Stimulated activated CD4-positive, alpha-beta T cell treated with anti-CD3 and anti-CD28 coated beads, Interleukin-4, amount 100 ng/mL, for 24 hours (primary cell): ENCODE measurements at regions not wholly inside any gene's neighbourhood (a gene's known extent, or its start where the extent isn't known, plus 50 kb on each side); places are given as distances from the start of the nearest gene placed in this dataset.

Experiments used
- DNase-seq: peaks from one replicate; pipeline ENCODE4 v3.0.0-alpha.2; 2020

DNA sequence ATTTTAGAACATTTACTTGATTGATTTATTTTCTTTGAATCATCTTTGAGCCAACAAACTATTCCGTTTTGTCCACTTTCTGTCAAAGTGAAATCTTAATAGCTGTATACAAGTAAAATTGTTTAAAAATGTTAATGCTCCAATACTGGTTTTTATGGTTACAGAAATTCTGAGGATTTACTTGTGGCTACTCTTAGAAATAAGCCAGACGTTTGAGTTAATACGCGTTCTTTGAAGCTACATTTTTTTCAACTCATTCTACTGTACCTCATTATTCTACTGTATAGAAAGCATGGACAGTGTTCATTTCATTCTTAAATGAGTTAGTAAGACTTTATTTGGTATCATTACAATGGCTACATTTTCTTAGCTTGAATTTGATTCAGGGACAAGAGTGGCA lies 996.2 kb upstream of the FLRT2 start:
- DNase-seq, result no peak

DNA sequence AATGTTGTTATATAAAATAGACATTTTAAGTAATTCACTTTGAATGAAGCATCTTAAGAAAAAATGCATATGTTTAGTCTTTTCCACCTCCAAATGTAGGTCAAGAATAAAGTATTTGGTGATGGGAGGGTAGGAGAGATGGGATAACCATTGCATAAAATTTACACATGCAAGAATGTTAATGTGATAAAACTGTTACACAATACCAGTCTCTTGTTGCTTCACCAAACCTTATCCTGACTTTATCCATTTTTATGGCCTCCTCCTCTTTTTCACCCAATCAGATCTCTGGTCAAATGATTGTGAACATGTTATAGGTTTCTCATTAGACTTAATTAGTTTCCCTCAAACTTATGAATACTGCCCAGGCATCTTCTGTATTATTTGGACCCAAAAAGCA lies 994.5 kb upstream of the FLRT2 start:
- no peak for DNase-seq

DNA sequence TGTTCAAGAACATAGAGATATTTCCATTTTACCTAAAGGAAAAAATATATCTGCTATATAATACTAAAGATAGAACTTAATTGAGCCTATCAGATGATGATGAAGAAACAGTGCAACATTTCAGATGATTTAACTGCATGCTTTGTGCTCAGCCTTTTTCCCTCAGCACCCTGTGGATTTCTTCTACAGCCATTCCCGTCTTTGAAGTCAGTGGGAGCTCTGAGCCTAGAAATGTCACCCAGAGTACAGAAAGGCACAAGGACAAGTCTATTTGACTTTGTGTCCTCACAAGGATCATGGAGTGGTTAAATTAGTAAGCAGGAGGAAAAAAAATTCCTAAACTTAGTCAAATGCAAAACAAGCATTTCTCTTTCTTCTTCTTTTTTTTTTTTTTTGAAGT lies 994.0 kb upstream of the FLRT2 start:
- no peak for DNase-seq

DNA sequence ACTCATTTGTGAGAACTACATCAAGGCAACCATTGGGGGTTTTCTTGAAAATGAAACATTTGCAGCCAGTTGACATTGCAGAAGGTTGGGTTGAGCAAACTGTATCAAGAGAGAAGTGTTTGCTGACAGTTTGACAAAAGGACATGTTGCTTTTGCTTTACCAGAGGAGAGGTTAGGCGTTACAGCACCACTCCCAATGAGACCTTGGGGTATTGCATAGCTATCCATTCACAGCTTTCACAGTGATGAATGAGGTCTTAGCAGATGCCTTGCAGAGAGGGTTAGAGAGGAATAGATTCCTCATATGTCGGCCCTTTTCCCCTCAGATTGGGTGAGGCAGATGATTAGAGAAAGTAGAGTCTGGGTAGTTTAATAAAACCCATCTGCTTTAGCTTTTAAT lies 988.9 kb upstream of the FLRT2 start:
- DNase-seq, result no peak

DNA sequence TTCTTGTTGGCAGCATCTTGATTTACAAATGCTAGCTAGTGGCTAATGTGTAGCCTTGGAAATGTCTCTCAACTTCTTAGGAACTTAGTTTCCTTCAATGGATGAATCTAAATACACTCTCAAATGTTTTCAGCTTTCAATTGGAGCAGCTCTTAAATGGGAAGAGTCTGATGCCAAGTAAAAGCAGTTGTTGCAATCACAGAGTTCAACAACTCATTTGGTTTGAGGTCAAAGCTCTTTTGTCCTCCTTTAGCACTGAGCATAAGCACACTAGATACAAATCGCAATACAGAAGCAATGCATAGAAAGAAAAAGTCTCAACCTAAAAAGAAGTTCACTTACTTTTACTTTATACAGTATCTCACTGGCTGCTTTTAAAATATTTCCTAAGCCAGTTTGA lies 986.1 kb upstream of the FLRT2 start:
- DNase-seq, result no peak

DNA sequence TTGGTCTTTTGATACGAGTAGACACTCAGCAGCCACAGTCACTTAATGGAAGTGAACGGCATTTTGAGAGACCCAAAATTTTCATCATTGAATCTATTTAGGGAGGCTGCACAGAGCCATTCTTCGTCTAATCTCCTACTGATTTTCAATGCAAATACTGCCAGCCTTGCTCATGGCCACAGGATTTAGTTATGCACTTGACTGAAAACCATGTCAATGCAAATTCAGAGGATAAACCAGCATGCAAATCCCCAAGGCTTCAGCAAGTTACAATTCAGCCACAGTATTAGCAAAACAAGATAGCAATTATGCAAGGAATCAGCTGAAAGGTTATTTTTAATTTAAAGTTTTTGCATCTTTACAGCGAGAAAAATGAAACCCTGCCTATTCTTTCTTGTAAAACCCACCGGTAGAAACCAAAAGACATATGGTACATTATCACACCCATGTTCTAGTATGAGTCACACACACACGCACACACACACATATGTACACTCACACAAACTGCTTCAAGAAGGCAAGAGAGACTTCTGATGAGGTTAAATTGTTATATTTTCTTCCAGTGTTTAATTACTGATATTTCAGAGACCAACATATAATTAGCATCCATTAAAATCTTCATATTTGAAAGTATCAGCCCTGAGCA lies 985.3 kb upstream of the FLRT2 start:
- DNase-seq, result no peak

DNA sequence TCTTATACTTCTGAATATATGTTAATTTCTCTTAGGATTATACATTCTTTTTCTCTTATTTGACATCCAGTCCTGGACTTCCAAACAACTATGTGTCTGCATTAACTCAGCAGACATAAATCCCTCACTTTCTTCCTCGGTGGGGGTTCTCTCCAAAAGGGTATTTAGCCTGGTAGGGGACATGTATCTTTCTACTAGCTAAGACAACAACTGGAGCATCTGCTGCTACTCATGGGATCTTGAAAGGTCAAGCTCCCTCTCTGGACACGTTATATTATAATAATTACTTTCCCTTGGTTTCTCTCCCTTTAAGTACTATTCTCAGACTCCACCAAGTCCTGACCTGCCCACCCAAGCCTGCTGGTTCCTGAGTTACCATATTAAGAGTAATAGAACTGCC lies 983.7 kb upstream of the FLRT2 start:
- no peak for DNase-seq

DNA sequence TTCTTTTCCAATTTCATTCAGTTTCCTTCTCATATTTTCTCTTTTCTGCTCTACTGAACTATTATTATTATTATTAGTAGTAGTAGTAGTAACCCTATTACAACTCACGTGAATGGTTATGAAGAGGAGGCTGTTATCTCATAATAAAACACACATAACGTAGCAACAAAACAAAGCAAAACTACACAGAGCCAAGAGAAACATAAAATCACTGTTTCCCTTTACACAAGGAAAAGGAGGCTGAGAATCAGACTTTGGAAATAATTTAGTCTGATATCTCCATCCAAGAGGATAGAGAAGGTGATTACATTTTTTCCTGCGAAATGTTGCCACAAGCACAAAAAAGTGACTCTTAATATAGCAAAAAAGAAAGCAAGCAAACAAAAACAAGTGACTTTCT lies 975.8 kb upstream of the FLRT2 start:
- no peak for DNase-seq

DNA sequence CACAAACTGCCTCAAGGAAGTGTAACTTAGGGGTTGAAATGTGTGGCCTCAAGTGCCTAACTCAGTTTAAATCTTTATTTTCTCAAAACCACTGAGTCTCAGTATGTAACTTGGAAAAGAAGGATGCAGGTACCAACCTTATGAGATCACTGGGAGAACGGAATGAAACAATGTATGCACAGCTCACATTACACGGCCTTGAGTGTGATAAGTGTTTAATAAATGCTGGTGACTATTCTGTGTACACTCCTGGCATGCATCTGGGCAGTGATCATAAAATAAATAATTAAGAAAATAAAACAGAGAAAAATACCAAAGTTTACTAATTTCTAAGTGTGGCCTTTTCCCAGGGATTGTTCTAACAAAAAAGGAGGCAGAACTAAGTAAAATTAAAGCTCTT lies 974.5 kb upstream of the FLRT2 start:
- no peak for DNase-seq

DNA sequence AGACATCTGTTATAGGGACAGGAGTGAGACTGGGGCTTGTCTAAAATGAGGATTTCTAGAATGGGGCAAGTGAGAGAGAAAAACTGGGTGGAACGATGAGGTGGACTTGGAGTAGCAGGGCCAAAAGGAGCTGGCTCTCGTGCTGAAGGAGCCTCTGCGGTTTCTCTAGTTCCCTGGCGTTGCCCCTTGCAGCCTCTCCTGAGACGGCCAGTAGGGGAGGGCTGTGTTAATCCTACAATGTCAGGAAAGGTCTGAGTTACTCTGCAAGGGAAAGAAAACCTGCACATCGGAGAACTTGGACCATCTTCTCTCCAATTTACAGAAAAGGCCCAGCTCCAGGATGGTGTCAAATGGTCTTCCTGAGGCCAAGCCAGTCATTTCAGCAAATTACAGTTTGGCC lies 963.8 kb upstream of the FLRT2 start:
- no peak for DNase-seq

DNA sequence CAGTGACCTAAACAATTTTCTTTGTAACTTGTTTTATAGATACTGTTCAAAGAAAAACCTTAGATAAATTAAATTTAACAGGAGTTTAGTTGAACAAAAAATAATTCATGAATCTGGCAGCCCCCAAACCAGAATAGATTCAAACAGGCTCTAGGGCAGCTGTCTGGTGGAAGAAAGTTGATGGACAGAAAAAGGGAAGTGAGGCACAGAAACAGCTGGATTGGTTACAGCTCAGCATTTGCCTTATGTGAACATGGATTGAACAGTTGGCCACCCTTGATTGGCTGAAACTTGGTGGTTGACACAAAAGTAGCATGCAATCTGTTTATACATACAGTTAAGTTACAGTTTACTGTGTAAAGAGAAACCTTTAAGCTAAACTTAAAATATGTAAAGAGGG lies 954.3 kb upstream of the FLRT2 start:
- DNase-seq, result no peak

DNA sequence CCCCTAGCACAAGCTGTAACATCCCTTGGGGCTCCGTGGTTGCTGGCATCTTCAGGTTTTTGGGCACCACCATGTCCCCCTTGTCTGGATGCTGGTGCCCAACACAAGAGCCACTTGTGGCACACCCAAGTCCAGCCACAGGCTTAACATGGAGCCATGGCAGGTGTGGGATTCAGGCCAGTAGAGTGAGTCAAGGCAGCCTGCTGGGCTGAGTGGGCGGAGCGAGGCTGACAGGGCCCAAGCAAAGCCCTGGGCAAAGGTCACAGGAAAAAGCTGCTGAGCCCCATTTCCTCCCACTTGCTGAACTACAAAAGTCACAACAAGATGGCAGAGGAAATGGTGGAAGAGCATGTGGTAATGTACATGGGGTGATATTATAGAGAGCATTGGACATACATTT lies 950.7 kb upstream of the FLRT2 start:
- DNase-seq, result no peak

DNA sequence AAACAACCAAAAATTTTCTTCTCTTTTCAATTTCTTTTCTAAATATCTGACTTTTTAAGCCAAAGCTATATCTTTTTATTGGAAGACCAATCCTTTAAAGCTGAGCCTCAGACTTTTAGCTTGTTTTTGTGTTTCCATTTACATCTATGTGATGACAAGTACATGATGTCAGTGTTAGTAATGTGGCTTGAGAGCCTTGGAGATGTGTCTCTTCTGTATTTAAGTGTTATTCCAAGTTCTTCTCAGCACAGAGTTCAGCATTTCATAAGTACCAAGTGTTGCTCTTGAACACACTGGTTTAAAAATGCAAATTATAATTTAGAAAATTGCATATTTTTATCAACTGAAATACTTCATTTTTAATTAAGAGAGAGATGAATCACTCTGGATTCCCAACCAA lies 948.9 kb upstream of the FLRT2 start:
- no peak for DNase-seq

DNA sequence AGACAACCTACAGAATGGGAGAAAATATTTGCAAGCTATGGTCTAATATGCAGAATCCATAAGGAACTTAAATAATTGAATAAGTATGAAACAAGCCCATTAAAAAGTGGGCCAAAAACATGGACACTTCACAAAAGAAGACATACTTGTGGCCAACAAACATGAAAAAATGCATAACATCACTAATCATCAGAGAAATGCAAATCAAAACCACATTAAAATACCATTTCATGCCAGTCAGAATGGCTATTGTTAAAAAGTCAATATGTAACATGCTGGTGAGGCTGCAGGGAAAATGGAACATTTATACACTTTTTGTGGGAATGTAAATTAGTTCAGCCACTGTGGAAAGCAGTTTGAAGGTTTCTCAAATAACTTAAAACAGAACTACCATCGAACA lies 945.4 kb upstream of the FLRT2 start:
- DNase-seq, result no peak

DNA sequence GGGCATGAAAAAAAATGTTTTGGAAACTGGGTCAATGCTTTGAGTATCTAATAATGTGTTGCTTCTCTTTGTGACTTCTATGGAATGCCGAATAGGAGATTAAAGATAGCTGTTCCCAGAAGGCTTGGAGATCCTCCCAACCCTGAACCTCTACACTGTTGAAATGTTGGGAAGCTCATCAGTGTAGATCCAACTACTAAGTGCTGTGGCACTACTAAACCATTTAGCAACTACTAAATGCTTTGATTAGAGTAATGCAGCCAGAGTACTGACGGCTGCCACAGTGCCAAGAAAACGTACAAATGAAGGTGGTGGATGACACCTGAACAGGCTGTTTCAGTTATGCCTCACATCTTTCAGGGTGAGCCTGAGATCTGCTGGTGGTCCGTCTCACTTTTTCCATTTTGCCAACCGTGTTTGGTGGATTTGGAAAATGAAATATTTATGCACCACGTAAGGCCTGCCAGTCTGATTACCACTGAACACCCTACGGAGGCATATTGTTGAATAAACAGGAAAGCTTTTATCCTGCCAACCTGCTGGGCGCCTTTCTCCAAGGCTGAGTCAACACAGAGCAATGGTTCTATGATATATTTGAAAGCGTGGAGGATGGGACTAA lies 938.0 kb upstream of the FLRT2 start:
- no peak for DNase-seq

DNA sequence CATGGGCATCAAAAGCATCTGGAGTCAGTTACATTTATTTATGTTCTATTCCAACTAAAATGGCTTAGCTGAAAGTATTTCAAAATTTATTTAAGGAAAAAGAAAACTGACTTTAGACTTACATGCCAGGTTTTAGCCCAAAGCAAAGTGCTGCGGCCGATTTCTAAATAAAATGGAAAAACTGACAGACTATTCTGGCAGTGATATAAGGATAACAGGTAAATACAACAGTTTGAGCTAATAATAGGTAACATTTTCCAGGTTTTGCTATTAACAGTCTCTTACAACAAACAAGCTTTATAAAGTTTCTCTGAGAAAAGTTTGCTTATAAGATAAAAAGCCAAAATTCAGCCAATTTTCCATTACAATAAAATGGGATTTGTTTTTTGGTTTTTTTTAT lies 937.2 kb upstream of the FLRT2 start:
- DNase-seq, result no peak

DNA sequence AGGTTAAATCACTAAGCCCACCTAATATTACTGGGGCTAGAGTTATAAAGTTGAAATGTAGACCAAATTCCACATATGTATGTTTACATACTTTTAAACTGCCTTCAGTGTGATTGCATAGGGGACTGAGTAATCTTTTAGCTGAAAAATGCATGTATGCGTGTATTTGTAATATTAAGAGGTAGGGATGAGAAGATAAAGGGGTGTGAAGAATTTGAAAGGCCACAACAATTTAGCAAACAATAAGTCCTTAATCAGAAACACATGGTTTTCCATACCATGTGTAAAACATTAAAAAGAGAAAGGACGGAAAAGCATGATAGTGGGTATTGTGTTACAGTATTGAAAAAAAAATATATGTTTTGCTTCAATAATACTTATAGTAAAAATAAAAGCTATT lies 919.9 kb upstream of the FLRT2 start:
- no peak for DNase-seq

DNA sequence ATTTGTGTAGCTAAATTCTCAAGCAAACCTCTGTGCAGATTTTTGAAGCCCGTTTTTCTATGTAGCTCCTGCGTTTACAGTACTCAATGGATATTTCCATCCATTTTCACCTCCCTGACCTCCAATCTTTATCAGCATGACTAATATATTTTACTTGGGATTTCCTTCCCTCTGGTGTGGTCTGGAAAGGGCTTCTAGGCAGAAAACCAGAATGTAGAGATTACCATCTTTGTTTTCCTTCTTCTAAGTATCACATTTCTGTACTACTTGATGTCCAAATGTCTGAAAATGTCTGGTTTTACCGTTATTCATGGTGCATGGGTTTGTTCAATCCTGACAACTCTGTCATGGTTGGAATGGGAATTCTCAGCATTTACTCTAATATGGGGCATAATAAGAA lies 907.6 kb upstream of the FLRT2 start:
- DNase-seq, result no peak

DNA sequence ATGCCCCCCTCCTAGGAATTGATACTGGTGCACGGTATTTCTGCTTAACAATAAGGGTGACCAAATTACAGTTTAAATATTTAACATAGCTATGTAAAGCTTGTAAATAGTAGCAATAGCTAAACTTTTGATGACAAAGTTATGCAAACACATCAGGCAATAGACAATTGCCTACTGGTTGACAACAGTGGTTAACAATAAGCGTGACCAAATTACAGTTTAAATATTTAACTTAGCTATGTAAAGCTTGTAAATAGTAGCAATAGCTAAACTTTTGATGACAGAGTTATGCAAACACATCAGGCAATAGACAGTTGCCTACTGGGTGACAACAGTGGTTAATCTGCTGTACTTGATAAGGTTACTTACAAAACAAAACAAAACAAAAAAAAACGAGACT lies 886.5 kb upstream of the FLRT2 start:
- DNase-seq, result no peak

DNA sequence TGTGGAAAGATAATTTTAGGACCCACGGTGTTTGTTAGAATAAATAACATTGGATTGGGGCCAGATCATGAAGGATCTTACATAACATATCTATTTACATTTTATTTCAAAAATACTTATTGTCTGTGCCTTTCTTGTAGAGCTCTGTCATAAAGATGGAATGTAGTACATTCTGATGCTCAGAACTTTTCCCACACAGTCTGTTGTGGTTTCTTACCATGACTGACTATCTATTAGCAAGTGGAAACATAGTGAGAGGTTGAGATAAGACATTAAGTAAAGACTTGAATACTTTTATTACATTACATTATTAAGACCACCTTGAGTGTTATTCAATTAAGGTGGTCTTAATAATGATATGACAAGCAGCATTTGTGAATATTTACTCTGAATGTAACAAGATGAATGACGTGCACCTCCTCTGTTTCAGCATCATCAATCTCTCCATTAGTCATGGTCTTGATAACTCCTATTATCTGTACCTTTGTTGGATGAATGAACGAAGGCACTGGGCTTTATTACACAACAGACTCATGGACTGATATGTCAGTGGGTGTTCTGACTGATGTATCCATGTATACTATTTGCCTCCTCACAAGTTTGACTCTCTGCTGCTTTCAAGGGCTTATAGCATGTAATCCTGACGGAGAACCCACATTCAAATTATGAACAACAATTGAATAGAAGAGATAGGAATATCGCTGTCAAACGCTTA lies 883.0 kb upstream of the FLRT2 start:
- no peak for DNase-seq

DNA sequence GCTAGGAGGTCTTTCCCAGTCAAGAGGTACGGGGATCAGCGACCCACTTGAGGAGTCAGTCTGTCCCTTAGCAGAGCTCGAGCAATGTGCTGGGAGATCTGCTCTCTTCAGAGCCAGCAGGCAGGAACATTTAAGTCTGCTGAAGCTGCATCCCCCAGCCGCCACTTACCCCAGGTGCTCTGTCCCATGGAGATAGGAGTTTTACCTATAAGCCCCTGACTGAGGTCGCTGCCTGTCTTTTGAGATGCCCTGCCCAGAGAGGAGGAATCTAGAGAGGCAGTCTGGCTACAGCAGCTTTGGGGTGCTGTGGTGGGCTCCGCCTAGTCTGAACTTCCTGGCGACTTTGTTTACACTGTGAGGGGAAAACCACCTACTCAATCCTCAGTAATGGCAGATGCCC lies 874.9 kb upstream of the FLRT2 start:
- DNase-seq, result no peak

DNA sequence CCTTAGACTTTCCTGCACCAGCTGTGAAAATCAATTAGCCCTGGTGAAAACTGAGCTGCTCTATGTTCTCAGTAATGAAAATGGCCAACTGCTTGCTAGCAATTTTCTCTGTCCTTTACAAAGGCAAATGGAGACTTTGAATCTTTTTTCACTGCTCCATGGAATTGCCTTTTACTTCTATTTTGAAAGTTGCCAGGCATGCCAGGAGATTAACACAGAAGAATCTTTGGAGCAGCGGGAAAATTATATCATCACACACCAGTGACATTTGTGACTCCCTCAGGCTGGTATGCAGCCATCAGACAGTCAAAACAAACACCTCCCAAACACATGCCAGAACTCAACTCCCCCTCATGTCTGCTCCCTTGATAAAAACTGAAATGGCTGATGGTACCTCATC lies 872.0 kb upstream of the FLRT2 start:
- DNase-seq, result no peak

DNA sequence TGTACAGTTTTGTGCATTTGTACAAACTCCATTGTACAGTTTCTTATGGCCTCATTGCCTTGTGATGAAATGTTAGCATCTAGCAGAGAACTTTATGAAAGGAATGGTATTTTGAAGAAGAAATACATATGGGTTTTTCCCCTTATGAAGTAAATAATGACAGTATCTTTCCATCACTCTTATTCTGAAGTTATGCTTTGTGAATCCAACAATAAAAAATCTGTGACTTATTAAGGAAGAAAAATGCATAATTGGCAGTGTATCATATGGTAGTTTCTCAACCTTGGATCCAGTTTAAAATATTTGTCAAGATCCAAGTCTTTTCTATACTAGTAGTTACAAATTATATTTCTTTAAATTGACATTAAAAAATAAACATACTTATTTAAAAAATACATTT lies 859.1 kb upstream of the FLRT2 start:
- DNase-seq, result no peak

DNA sequence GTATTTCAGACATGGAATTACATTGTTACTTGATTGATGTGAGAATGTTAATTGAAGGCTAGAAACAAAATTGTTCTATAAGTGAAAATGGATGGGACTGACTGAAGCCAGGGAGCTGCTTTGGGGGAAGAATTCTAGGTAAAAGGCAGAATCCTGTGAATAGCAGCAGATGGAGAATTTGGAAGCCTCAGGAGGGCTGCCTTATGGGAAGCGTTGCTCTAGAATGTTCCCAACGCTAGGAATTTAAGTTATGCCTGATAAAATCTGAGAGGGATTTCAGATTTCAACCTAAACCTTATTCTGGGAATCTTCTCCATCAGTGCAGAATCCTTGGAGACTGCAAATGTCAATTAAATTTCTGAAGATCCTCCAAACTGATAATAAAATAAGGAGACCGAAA lies 858.2 kb upstream of the FLRT2 start:
- DNase-seq, result no peak

DNA sequence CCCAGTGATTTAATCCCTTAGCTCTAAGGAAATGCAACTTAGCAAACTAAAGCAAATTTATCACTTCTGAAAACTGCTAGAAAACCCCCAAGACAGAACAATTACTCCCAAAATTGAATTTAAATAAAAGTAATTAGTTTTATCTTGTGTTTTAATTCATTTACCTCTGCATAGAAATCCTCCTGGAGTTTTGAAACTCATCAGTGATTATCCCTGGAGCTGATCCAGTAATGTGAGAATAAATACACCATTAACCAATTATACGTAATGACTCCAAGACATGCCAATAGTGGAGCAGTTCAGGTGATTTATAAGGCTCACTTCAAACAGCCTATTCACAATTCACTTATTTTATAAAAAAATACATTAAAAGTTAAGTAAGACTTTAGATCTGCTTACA lies 855.3 kb upstream of the FLRT2 start:
- DNase-seq, result no peak
